MM.1S (cell line): ENCODE measurements at regions not wholly inside any gene's neighbourhood (a gene's known extent, or its start where the extent isn't known, plus 50 kb on each side); places are given as distances from the start of the nearest gene placed in this dataset.

Experiments used
- CTCF ChIP-seq: fragments of 300-600 bp; sonication (generic); IDR thresholded peaks from 2 replicates; pipeline ENCODE4 v1.5.1; 2016; ENCODE audit warnings: antibody characterized with exemption, low read length, mixed read lengths
- EZH2 ChIP-seq: fragments of 300-600 bp; sonication (generic); optimal IDR thresholded peaks from 2 replicates; pipeline ENCODE3; 2017; ENCODE audit warnings: low read depth, mild to moderate bottlenecking, antibody characterized with exemption, low read length, mixed read lengths

- no peak for TF ChIP-seq EZH2
- TF ChIP-seq CTCF, result no peak
Observed at GRCh38 chr9:2493109-2493508, 128.5 kb upstream of the VLDLR start.
